GM06990 (cell line): ENCODE measurements at regions not wholly inside any gene's neighbourhood (a gene's known extent, or its start where the extent isn't known, plus 50 kb on each side); places are given as distances from the start of the nearest gene placed in this dataset.

Experiments
- DNase-seq: peaks from one replicate; pipeline ENCODE4 v3.0.0-alpha.2; 2011; ENCODE audit not compliant: insufficient read length; ENCODE audit errors: extremely low read depth
- H3K27me3 ChIP-seq: replicated peaks from 2 replicates; pipeline ENCODE4 v1.6.0; 2011; ENCODE audit warnings: low read length; ENCODE audit not compliant: control insufficient read depth, insufficient read depth
- H3K36me3 ChIP-seq: 2 replicates; pipeline ENCODE4 v1.5.1; 2011; ENCODE audit warnings: low read length; ENCODE audit not compliant: control insufficient read depth, insufficient read depth
- H3K4me3 ChIP-seq: replicated peaks from 2 replicates; pipeline ENCODE4 v1.5.1; 2011; ENCODE audit warnings: low read depth, mild to moderate bottlenecking, control low read depth, low read length
- CTCF ChIP-seq: IDR thresholded peaks from 2 replicates; pipeline ENCODE4 v1.5.1; 2011; ENCODE audit warnings: low read length, control low read depth, mild to moderate bottlenecking, inconsistent platforms; ENCODE audit not compliant: insufficient read depth, poor library complexity, severe bottlenecking

- H3K27me3 ChIP-seq, result no peaks in the 10 kb centered on the region
- TF ChIP-seq CTCF, result no peak
- no peak overlapping the region for H3K4me3 ChIP-seq
- H3K36me3 ChIP-seq, result no peaks in the 10 kb centered on the region
- DNase-seq, result no peak
Observed at GRCh38 chr14:89531661-89532335, 114.8 kb upstream of the FOXN3 start.

DNA sequence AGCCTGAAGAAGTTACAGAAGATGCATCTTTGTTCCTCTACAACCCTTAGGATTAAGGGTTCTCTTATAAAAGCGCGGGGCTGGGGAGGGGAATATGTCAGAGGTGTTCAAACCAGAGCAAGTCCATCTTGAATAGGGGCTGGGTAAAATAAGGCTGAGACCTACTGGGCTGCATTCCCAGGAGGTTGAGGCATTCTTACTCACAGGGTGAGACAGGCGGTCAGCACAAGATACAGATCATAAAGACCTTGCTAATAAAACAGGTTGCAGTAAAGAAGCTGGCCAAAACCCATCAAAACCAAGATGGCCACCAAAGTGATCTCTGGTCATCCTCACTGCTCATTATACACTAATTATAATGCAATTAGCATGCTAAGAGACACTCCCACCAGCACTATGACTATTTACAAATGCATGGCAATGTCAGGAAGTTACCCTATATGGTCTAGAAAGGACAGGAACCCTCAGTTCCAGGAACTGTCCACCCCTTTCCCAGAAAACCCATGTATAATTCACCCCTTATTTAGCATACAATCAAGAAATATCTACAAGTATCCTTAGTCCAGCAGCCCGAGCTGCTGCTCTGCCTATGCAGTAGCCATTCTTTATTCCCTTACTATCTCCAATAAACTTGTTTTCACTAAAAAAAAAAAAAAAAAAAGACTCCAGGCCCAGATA is 108.1 kb upstream of the FOXN3 start:
- TF ChIP-seq CTCF, result no peak
- H3K4me3 ChIP-seq, result no peak overlapping the region
- H3K36me3 ChIP-seq, result no peaks in the 10 kb centered on the region
- no peaks in the 10 kb centered on the region for H3K27me3 ChIP-seq
- no peak for DNase-seq

DNA sequence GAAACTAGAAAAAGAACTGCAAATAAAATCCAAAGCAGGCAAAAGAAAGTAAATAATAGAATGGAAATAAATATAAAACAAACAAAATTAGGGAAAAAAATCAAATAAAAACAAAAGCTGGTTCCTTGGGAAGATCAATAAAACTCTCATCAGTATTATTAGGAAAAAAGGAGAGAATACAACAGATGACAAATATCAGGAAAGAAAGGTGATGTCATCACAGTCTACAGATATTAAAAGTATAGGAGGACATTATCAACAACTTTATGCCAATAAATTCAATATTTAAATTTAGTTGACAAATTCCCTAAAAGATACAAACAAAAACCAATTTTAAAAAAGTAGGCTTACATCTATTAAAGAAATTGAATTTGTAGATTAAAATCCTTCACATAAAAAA is 107.4 kb upstream of the FOXN3 start:
- no peak overlapping the region for H3K4me3 ChIP-seq
- no peak for DNase-seq
- no peak for TF ChIP-seq CTCF

DNA sequence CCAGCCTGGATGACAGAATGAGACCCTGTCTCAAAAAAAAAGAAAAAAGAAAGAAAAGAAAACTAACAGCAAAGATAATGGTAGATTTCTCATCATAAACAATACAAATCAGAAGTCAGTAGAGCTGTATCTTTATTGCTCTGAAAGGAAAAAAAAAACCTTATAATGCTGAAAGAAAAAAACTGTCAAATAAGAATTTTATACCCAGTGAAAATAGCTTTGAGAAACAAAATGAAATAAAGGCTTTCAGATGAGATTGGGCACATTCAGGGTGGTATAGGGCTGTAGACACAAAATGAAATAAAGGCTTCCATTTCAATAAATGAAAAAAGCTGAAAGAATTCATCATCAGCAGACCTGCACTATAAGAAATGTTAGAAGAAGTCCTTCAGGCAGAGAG is 105.0 kb upstream of the FOXN3 start:
- Histone ChIP-seq H3K4me3 (no peak overlapping the region), H3K36me3 (no peaks in the 10 kb centered on the region), H3K27me3 (no peaks in the 10 kb centered on the region)
- DNase-seq, result no peak
- TF ChIP-seq CTCF, result no peak

More for the DNA sequence above, 107.4 kb upstream of the FOXN3 start:
- Histone ChIP-seq H3K36me3 (no peaks in the 10 kb centered on the region), H3K27me3 (no peaks in the 10 kb centered on the region)

DNA sequence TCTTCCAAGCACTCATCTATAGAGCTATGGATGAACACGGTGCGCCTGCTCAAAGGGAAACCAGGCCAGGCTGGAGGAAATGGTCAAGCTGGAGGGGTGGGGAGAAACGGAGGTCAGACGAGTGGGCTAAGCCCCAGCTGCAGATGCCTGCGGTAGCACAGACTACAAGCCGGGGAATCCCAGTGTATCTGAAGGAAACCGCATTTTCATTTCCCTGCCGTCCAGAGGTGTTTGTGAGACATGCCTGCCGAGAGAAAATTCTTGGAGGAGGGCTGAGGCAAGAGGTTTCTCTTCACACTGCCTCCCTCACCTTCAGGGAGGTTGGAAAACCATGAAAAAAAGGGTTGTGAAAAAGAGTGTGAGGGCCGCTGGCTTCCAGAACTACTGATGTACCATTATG is 102.0 kb upstream of the FOXN3 start:
- no peak for DNase-seq
- TF ChIP-seq CTCF, result no peak

More for the DNA sequence above, 102.0 kb upstream of the FOXN3 start:
- no peaks in the 10 kb centered on the region for H3K27me3 ChIP-seq
- no peak overlapping the region for H3K4me3 ChIP-seq
- H3K36me3 ChIP-seq, result no peaks in the 10 kb centered on the region
